AG10803 (cell line): ENCODE measurements at regions not wholly inside any gene's neighbourhood (a gene's known extent, or its start where the extent isn't known, plus 50 kb on each side); places are given as distances from the start of the nearest gene placed in this dataset.

ENCODE experiments used
- DNase-seq: peaks from one replicate; pipeline ENCODE4 v3.0.0; 2010; ENCODE audit warnings: low read depth
- H3K4me3 ChIP-seq: 2 replicates; pipeline ENCODE4 v1.5.1; 2011; ENCODE audit warnings: mild to moderate bottlenecking, low read length, control low read depth
- TF ChIP-seq, protein P1 (sequence below): conservative IDR thresholded peaks from 2 replicates; pipeline ENCODE4 v1.5.1; 2011; ENCODE audit warnings: mild to moderate bottlenecking, low read length, control low read depth, inconsistent platforms

DNA sequence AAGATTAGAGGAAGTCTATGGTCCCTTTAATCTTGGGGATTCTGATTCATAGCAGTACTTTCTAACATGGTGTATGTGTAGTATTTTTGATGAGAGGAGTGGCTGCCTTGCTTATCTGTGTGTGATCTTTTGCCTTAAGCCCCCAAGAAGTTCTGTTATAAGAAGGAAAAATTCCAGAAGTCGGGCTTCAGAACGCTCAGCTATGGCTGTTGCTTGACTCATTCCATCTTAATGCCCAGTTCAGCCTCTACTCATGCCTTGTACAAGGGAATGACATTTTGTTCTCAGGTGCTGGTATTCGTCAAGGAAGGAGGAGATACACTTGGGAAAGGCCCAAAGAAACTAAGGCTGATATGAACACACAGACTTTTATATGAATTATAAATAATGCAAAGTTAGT lies 713.0 kb upstream of the MARCKS start:
- no peak for DNase-seq
- H3K4me3 ChIP-seq, result no peak overlapping the region
- TF ChIP-seq, protein P1, sequence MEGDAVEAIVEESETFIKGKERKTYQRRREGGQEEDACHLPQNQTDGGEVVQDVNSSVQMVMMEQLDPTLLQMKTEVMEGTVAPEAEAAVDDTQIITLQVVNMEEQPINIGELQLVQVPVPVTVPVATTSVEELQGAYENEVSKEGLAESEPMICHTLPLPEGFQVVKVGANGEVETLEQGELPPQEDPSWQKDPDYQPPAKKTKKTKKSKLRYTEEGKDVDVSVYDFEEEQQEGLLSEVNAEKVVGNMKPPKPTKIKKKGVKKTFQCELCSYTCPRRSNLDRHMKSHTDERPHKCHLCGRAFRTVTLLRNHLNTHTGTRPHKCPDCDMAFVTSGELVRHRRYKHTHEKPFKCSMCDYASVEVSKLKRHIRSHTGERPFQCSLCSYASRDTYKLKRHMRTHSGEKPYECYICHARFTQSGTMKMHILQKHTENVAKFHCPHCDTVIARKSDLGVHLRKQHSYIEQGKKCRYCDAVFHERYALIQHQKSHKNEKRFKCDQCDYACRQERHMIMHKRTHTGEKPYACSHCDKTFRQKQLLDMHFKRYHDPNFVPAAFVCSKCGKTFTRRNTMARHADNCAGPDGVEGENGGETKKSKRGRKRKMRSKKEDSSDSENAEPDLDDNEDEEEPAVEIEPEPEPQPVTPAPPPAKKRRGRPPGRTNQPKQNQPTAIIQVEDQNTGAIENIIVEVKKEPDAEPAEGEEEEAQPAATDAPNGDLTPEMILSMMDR, result no peak

DNA sequence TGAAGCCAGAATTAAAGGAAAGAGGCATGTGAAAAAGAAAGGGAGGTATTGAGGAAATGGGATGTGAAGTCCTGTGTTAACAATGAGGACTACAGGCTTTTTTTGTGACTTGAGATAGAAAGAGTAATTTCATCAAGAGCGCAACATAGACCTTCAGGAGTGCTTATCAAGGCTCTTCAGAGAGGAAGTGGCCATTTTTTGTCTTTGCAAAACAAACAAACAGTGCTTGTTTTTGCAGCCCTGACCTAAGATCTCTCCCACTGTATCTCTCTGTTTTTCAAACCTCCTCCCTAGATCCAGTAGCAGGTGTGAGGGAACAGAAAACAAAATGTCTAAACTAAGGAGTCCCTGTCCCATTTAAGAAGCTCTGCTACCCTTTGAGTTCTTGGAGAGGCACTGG lies 710.3 kb upstream of the MARCKS start:
- no peak overlapping the region for H3K4me3 ChIP-seq
- DNase-seq, result no peak
- TF ChIP-seq, protein P1, result no peak

DNA sequence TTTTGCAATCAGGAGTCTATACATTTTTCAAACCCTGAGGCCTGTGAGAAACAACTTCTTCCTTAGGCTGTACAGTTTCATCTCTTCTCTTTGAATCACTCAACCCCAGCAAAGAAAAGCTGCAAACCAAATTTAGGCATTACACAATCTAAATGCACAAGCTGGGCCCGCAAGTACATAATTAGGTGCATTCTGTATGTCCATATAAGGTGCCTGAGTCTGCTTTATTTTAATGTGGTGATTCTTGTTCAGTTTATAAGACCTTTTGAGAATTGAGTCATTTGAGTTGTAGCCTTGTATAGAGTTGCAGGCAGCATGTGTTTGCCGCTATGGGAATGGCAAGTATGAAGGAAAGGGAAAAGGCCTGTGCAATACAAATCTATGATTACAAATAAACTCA lies 709.6 kb upstream of the MARCKS start:
- TF ChIP-seq, protein P1, result no peak
- DNase-seq, result peak; percentile 62
- no peak overlapping the region for H3K4me3 ChIP-seq

DNA sequence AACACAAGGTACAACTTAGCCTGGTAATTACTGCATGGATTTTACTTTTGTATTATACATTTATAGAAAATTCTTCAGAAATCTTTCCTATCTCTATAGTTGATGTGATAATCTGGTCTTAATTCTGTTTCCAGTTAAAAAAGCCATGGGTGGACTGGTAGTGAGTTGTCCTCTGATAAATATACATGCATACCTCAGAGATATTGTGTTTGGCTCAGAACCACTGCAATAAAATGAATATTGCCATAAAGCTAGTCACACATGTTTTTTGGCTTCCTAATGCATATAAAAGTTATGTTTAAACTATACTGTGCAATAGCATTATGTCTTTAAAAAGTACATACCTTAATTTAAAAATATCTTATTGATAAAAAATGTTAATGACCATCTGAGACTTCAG lies 708.6 kb upstream of the MARCKS start:
- no peak overlapping the region for H3K4me3 ChIP-seq
- no peak for DNase-seq
- TF ChIP-seq, protein P1, result no peak

DNA sequence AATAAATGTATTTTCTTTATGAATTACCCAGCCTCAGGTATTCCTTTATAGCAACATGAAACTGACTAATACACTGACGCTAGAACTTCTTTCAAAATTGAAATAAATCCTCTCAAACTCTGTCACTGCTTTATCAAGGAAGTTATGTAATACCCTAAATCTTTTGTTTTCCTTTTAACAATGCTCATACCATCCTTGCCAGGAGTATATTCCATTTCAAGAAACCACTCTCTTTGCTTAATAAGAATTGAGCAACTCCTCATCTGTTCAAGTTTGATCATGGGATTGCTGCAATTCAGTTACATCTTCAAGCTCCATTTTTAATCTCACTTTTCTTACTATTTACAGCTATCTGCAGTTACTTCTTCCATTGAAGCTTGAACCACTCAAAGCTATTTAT lies 707.6 kb upstream of the MARCKS start:
- H3K4me3 ChIP-seq, result no peak overlapping the region
- DNase-seq, result peak; percentile 32
- TF ChIP-seq, protein P1, result no peak

DNA sequence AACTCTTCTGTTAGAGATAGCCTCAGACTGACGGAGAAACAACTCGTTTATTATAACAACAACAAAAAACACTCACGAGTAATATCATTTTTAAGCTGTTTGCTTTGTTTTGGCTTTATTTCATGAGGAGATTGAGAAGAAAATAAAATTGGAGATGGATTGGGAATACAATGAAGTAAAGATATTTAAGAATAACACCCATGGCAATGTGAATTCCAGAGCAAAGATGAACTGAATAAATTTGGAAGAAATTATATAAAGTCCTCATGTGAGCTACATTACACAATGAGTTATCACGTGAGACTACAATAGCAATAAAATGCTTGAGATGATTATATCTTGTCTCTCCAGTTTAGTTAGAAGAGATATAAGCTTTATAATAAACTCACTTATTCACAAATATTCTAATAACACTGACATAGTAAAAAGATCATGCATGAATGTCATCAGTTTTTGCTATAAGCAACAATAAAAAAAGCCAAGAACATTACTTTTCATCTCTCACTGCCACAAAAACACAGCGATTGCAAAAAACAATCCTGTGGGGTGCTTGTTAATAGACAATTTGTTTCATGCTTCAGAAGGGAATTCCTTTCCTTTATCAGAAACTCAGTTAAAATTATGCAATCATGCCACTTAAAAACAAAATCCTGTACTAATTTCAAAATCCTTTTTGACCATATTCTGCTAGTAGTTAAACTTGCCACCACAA lies 696.7 kb upstream of the MARCKS start:
- no peak overlapping the region for H3K4me3 ChIP-seq
- peak; percentile 58 for DNase-seq
- TF ChIP-seq, protein P1, result no peak

DNA sequence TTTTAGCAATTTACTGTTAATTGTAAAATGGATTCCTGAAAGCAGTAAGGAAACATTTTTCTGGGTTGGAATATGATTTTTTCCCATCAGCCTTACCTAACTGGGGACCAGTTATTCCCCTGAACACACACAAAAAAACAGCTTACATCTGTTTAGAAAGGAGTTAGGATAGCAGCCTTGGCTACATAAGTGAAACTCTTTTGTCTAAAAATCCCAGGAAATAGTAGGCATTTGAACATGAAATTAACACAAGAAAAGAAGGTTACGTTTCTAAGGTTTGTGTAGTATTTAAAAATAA lies 696.2 kb upstream of the MARCKS start:
- TF ChIP-seq, protein P1, result no peak
- DNase-seq, result no peak
- H3K4me3 ChIP-seq, result no peak overlapping the region
